ENCODE measurements at regions not wholly inside any gene's neighbourhood (a gene's known extent, or its start where the extent isn't known, plus 50 kb on each side); places are given as distances from the start of the nearest gene placed in this dataset.
A peak's percentile ranks its signal among the peaks of the same experiment; 100 is the strongest.

DNA sequence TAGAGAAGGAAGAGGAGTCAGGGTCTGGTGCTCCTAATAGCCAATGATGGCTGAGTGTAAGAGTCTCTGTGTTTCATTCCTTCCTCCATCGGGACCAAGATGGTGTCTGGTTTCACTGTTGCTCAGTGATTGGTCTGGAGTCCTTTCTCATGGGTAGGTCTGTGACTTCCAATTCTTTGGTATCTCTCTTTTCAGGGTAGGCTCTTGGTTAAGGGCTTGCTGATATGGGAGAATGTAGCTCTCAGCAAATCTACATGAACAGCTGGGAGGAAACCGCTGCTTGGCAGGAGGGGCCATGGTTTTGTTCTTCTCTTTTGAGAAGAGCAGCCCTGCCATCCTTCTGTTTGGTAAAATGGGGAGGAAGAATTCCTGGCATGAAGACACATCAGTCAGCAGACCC is 209.1 kb upstream of the PODXL start (continued):
- TF ChIP-seq EMX1 (CRISPR knock-in tag; IDR thresholded peaks at IDR 0.05), result no peak
- TF ChIP-seq NR1H2 (CRISPR knock-in tag; IDR thresholded peaks at IDR 0.05), result no peak

DNA sequence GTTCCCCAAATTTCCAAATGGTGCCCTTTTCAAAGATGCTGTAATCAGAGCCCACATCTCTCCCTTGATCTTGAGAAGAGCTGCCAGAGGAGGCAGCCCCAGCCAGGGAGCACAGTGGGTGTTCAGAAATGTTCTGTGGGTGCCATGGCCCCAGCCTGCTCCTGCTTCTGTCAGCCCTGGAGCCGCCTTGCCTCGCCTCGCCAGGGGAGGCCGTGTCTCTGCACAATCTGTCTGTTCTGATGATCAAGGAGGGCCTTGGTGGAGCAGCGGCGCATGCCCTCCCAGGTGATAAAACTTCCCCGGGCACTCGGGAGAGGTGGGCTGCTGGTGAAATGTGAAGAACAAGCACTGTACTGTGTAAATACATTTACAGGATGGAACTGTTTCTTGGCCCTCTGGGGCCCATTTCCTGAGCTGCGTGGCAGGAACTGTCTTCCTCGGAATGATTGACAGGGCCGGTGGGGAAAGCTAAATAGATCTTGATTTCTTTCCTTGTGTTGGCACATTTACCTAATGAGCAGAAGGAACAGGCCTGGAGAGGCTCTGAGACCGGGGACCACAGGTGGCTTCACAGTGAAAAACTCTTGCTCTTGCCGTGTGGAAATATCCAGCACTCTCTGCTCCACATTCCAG is 207.8 kb upstream of the PODXL start:
- DNase-seq (ENCODE audit: low spot score) (no peak), ATAC-seq (no peak)
- Mint-ChIP-seq H3K4me1 (peaks cover 9% of the 10 kb centered on the region), H3K9me3 (peaks cover 8% of the 10 kb centered on the region; the same call in 1 of the 2 replicates), H3K27ac (no peak overlapping the region), H3K4me3 (no peak overlapping the region), H3K27me3 (ENCODE audit: low read depth) (no peaks in the 10 kb centered on the region), H3K36me3 (no peaks in the 10 kb centered on the region)
- ChIA-PET CTCF (no interaction called here), POLR2A (interaction anchor here (0.6 kb wide), 1 partner anchor 57 kb away, joined by 3 read pairs; no protein-coding TSS in a partner anchor)
- TF ChIP-seq, protein P1, sequence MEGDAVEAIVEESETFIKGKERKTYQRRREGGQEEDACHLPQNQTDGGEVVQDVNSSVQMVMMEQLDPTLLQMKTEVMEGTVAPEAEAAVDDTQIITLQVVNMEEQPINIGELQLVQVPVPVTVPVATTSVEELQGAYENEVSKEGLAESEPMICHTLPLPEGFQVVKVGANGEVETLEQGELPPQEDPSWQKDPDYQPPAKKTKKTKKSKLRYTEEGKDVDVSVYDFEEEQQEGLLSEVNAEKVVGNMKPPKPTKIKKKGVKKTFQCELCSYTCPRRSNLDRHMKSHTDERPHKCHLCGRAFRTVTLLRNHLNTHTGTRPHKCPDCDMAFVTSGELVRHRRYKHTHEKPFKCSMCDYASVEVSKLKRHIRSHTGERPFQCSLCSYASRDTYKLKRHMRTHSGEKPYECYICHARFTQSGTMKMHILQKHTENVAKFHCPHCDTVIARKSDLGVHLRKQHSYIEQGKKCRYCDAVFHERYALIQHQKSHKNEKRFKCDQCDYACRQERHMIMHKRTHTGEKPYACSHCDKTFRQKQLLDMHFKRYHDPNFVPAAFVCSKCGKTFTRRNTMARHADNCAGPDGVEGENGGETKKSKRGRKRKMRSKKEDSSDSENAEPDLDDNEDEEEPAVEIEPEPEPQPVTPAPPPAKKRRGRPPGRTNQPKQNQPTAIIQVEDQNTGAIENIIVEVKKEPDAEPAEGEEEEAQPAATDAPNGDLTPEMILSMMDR (IDR thresholded peaks at IDR 0.05), result no peak
- TF ChIP-seq SMAD3 (CRISPR knock-in tag; IDR thresholded peaks at IDR 0.05; ENCODE audit: borderline replicate concordance), result no peak
- TF ChIP-seq, protein P2, sequence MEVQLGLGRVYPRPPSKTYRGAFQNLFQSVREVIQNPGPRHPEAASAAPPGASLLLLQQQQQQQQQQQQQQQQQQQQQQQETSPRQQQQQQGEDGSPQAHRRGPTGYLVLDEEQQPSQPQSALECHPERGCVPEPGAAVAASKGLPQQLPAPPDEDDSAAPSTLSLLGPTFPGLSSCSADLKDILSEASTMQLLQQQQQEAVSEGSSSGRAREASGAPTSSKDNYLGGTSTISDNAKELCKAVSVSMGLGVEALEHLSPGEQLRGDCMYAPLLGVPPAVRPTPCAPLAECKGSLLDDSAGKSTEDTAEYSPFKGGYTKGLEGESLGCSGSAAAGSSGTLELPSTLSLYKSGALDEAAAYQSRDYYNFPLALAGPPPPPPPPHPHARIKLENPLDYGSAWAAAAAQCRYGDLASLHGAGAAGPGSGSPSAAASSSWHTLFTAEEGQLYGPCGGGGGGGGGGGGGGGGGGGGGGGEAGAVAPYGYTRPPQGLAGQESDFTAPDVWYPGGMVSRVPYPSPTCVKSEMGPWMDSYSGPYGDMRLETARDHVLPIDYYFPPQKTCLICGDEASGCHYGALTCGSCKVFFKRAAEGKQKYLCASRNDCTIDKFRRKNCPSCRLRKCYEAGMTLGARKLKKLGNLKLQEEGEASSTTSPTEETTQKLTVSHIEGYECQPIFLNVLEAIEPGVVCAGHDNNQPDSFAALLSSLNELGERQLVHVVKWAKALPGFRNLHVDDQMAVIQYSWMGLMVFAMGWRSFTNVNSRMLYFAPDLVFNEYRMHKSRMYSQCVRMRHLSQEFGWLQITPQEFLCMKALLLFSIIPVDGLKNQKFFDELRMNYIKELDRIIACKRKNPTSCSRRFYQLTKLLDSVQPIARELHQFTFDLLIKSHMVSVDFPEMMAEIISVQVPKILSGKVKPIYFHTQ (CRISPR knock-in tag; IDR thresholded peaks at IDR 0.05), result no peak
- TF ChIP-seq ATF1 (CRISPR knock-in tag; IDR thresholded peaks at IDR 0.05), result no peak
- TF ChIP-seq NFATC4 (CRISPR knock-in tag; IDR thresholded peaks at IDR 0.05), result no peak
- TF ChIP-seq ZNF263 (CRISPR knock-in tag; IDR thresholded peaks at IDR 0.05; ENCODE audit: low read depth), result no peak
- no peak for TF ChIP-seq EMX1 (CRISPR knock-in tag; IDR thresholded peaks at IDR 0.05)
- TF ChIP-seq OVOL2 (CRISPR knock-in tag; IDR thresholded peaks at IDR 0.05; ENCODE audit: borderline replicate concordance), result no peak
- TF ChIP-seq NFE2L1 (CRISPR knock-in tag; IDR thresholded peaks at IDR 0.05), result no peak
- TF ChIP-seq, protein P3, sequence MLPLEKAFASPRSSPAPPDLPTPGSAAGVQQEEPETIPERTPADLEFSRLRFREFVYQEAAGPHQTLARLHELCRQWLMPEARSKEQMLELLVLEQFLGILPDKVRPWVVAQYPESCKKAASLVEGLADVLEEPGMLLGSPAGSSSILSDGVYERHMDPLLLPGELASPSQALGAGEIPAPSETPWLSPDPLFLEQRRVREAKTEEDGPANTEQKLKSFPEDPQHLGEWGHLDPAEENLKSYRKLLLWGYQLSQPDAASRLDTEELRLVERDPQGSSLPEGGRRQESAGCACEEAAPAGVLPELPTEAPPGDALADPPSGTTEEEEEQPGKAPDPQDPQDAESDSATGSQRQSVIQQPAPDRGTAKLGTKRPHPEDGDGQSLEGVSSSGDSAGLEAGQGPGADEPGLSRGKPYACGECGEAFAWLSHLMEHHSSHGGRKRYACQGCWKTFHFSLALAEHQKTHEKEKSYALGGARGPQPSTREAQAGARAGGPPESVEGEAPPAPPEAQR (CRISPR knock-in tag; IDR thresholded peaks at IDR 0.05), result no peak
- no peak for TF ChIP-seq NR3C1 (CRISPR knock-in tag; conservative IDR thresholded peaks at IDR 0.05; ENCODE audit: low read depth)
- TF ChIP-seq, protein P4, sequence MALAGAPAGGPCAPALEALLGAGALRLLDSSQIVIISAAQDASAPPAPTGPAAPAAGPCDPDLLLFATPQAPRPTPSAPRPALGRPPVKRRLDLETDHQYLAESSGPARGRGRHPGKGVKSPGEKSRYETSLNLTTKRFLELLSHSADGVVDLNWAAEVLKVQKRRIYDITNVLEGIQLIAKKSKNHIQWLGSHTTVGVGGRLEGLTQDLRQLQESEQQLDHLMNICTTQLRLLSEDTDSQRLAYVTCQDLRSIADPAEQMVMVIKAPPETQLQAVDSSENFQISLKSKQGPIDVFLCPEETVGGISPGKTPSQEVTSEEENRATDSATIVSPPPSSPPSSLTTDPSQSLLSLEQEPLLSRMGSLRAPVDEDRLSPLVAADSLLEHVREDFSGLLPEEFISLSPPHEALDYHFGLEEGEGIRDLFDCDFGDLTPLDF (CRISPR knock-in tag; IDR thresholded peaks at IDR 0.05), result no peak

DNA sequence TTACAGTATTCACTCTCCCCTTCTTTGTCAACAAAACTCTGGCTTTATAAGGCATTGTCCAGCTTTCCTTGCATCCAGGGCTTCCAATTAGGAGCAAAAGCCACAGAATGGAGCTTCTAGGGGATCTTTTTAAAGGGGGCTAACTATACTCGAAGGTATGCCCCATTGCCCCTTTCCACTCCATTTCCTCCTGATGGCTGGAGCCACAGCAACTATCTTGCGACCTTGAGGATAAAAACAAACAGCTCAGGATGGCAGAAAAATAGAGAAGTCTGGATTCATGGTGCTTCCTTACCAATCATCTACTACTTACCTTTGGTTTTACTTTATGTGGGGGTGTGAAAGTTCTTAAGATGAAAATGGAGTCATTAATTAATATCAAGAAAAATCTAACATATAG is 206.3 kb upstream of the PODXL start:
- H3K27ac Mint-ChIP-seq, result no peak overlapping the region
- H3K9me3 Mint-ChIP-seq, result peaks cover 8% of the 10 kb centered on the region; the same call in 1 of the 2 replicates
- POLR2A ChIA-PET, result no interaction called here
- DNase-seq (ENCODE audit: low spot score) (no peak), ATAC-seq (no peak)
- H3K27me3 Mint-ChIP-seq (ENCODE audit: low read depth), result no peaks in the 10 kb centered on the region
- TF ChIP-seq GTF2I (CRISPR knock-in tag; conservative IDR thresholded peaks at IDR 0.05), result 0 out of 2 replicates have a peak, but pooled peaks have one; percentile 46
- TF ChIP-seq, protein P5, sequence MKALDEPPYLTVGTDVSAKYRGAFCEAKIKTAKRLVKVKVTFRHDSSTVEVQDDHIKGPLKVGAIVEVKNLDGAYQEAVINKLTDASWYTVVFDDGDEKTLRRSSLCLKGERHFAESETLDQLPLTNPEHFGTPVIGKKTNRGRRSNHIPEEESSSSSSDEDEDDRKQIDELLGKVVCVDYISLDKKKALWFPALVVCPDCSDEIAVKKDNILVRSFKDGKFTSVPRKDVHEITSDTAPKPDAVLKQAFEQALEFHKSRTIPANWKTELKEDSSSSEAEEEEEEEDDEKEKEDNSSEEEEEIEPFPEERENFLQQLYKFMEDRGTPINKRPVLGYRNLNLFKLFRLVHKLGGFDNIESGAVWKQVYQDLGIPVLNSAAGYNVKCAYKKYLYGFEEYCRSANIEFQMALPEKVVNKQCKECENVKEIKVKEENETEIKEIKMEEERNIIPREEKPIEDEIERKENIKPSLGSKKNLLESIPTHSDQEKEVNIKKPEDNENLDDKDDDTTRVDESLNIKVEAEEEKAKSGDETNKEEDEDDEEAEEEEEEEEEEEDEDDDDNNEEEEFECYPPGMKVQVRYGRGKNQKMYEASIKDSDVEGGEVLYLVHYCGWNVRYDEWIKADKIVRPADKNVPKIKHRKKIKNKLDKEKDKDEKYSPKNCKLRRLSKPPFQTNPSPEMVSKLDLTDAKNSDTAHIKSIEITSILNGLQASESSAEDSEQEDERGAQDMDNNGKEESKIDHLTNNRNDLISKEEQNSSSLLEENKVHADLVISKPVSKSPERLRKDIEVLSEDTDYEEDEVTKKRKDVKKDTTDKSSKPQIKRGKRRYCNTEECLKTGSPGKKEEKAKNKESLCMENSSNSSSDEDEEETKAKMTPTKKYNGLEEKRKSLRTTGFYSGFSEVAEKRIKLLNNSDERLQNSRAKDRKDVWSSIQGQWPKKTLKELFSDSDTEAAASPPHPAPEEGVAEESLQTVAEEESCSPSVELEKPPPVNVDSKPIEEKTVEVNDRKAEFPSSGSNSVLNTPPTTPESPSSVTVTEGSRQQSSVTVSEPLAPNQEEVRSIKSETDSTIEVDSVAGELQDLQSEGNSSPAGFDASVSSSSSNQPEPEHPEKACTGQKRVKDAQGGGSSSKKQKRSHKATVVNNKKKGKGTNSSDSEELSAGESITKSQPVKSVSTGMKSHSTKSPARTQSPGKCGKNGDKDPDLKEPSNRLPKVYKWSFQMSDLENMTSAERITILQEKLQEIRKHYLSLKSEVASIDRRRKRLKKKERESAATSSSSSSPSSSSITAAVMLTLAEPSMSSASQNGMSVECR (CRISPR knock-in tag; IDR thresholded peaks at IDR 0.05; ENCODE audit: borderline replicate concordance), result no peak
- no peaks in the 10 kb centered on the region for H3K36me3 Mint-ChIP-seq
- peaks cover 9% of the 10 kb centered on the region for H3K4me1 Mint-ChIP-seq
- no peak overlapping the region for H3K4me3 Mint-ChIP-seq
- CTCF ChIA-PET, result interaction anchor here (1.0 kb wide), 1 partner anchor 9 kb away, joined by 4 read pairs; no protein-coding TSS in a partner anchor
